ENCODE measurements at regions not wholly inside any gene's neighbourhood (a gene's known extent, or its start where the extent isn't known, plus 50 kb on each side); places are given as distances from the start of the nearest gene placed in this dataset.

DNA sequence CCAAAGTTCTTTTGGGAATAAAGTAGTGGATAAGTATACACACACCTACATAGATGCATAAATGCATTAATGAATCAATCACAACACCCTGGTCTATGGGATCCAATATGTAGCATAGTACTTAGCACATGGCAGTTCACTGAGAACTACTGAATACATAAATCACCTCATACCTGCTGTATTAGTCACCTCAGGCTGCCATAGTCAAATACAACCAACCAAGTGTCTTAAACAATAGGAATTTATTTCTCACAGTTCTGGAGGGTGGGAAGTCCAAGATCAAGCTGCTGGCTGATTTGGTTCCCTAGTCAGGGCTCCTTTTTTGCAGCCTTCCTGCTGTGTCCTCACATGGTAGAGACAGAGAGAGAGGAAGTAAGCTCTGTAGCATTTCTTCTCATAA lies 228.2 kb downstream of the NHLRC3 start:
- DNase-seq (no peak), ATAC-seq (ENCODE audit: poor library complexity) (no peak)
- Mint-ChIP-seq H3K27me3 (peaks cover 24% of the 10 kb centered on the region), H3K9me3 (peaks cover 3% of the 10 kb centered on the region), H3K4me3 (no peak overlapping the region), H3K27ac (no peak overlapping the region), H3K36me3 (ENCODE audit: low read depth) (no peaks in the 10 kb centered on the region), H3K4me1 (ENCODE audit: low read depth) (no peaks in the 10 kb centered on the region)
- no peaks in the 10 kb centered on the region for H3K27me3 ChIP-seq (ENCODE audit: control insufficient read depth in 1 of 2, insufficient read depth in 2 of 2, low read length in 2 of 2)
- no peaks in the 10 kb centered on the region for H3K4me1 ChIP-seq (ENCODE audit: insufficient read depth, low read length)
- no peaks in the 10 kb centered on the region for H3K9me3 ChIP-seq (ENCODE audit: control insufficient read depth in 1 of 2, insufficient read depth in 1 of 2, low read length in 2 of 2)
- intact Hi-C loops (cut with DNase I, micrococcal nuclease) = no loop called here
- H3K4me3 ChIP-seq (ENCODE audit: low read length) = no peak overlapping the region
- no peak overlapping the region for H3K27ac ChIP-seq (ENCODE audit: low read depth in 1 of 2, low read length in 2 of 2)
- ChIA-PET CTCF (no interaction called here), POLR2A (no interaction called here)
- no peaks in the 10 kb centered on the region for H3K36me3 ChIP-seq (ENCODE audit: insufficient read depth, low read length)
- TF ChIP-seq CTCF (IDR thresholded peaks at IDR 0.05) = no peak

DNA sequence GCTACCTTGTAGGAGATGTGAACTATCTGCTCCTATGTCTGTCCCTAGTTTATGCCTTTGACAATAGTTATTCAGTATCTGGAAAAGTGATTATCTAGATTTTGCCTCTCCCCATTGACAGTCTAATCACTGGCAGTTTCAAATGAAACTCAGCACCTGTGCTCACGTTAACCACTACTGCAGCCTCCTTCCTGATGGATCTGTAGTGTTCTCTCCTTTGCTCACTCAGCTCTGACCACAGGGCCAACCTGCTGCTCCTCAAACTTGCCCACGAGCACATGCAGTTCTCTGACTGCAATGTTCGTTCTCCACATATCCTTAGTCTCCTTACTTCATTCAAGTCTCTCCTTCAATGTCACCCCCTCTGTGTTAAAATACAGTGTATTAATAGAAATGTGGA lies 230.1 kb downstream of the NHLRC3 start:
- no peaks in the 10 kb centered on the region for H3K36me3 ChIP-seq (ENCODE audit: insufficient read depth, low read length)
- intact Hi-C loops (cut with DNase I, micrococcal nuclease) = no loop called here
- Mint-ChIP-seq H3K9me3 (peaks cover 3% of the 10 kb centered on the region), H3K27me3 (peaks cover 18% of the 10 kb centered on the region), H3K4me1 (ENCODE audit: low read depth) (no peaks in the 10 kb centered on the region), H3K27ac (no peak overlapping the region), H3K4me3 (no peak overlapping the region), H3K36me3 (ENCODE audit: low read depth) (no peaks in the 10 kb centered on the region)
- POLR2A ChIA-PET = no interaction called here
- H3K4me1 ChIP-seq (ENCODE audit: insufficient read depth, low read length) = no peaks in the 10 kb centered on the region
- H3K4me3 ChIP-seq (ENCODE audit: low read length) = no peak overlapping the region
- H3K27ac ChIP-seq (ENCODE audit: low read depth in 1 of 2, low read length in 2 of 2) = no peak overlapping the region
- ATAC-seq (ENCODE audit: poor library complexity) (no peak), DNase-seq (no peak)
- H3K27me3 ChIP-seq (ENCODE audit: control insufficient read depth in 1 of 2, insufficient read depth in 2 of 2, low read length in 2 of 2) = no peaks in the 10 kb centered on the region
- CTCF ChIA-PET = no interaction called here
- TF ChIP-seq CTCF (IDR thresholded peaks at IDR 0.05) = no peak
- H3K9me3 ChIP-seq (ENCODE audit: control insufficient read depth in 1 of 2, insufficient read depth in 1 of 2, low read length in 2 of 2) = no peaks in the 10 kb centered on the region

DNA sequence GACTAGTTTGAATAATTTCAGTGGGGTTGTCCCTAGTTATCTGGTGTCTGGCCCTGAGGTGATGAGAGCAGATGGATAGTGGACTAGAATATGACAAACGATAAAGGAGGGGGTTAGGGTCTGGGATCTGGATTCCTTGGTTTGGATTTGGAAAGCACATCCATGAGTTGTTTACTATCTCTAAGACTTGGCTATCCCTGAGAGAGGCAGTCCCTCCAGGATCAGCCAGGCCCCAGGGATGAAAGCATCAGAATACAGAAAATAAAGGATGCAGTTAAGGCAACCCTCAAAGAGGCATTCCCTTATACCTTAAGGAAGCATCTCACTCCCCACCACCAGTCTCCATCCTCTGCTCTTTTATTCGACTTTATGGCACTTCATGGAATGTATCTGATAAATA lies 230.7 kb downstream of the NHLRC3 start:
- intact Hi-C loops (cut with DNase I, micrococcal nuclease) = no loop called here
- DNase-seq (no peak), ATAC-seq (ENCODE audit: poor library complexity) (no peak)
- no peak overlapping the region for H3K4me3 ChIP-seq (ENCODE audit: low read length)
- TF ChIP-seq CTCF (IDR thresholded peaks at IDR 0.05) = no peak
- H3K36me3 ChIP-seq (ENCODE audit: insufficient read depth, low read length) = no peaks in the 10 kb centered on the region
- peaks cover 22% of the 10 kb centered on the region for H3K27me3 Mint-ChIP-seq
- H3K4me1 ChIP-seq (ENCODE audit: insufficient read depth, low read length) = no peaks in the 10 kb centered on the region
- H3K4me3 Mint-ChIP-seq = no peak overlapping the region
- no peaks in the 10 kb centered on the region for H3K9me3 ChIP-seq (ENCODE audit: control insufficient read depth in 1 of 2, insufficient read depth in 1 of 2, low read length in 2 of 2)
- no peaks in the 10 kb centered on the region for H3K4me1 Mint-ChIP-seq (ENCODE audit: low read depth)
- ChIA-PET POLR2A (no interaction called here), CTCF (no interaction called here)
- H3K9me3 Mint-ChIP-seq = peaks cover 3% of the 10 kb centered on the region
- H3K27ac Mint-ChIP-seq = no peak overlapping the region
- H3K27ac ChIP-seq (ENCODE audit: low read depth in 1 of 2, low read length in 2 of 2) = no peak overlapping the region
- H3K27me3 ChIP-seq (ENCODE audit: control insufficient read depth in 1 of 2, insufficient read depth in 2 of 2, low read length in 2 of 2) = peaks cover 0 to under 1% of the 10 kb centered on the region in 2 experiments
- H3K36me3 Mint-ChIP-seq (ENCODE audit: low read depth) = no peaks in the 10 kb centered on the region
